ENCODE measurements at regions not wholly inside any gene's neighbourhood (a gene's known extent, or its start where the extent isn't known, plus 50 kb on each side); places are given as distances from the start of the nearest gene placed in this dataset.

- peak; percentile 56 for DNase-seq (ENCODE audit: extremely low read depth, low read depth)
- no peak for TF ChIP-seq CTCF (IDR thresholded peaks at IDR 0.05; ENCODE audit: low read depth, low read length)
Measured at GRCh38 chr20:50267041-50267865, 76.6 kb downstream of the CEBPB start.

- no peak for TF ChIP-seq CTCF (IDR thresholded peaks at IDR 0.05; ENCODE audit: low read depth, low read length)
- DNase-seq (ENCODE audit: extremely low read depth, low read depth) = no peak
Measured at GRCh38 chr20:50267866-50268219, 77.2 kb downstream of the CEBPB start.

- TF ChIP-seq CTCF (IDR thresholded peaks at IDR 0.05; ENCODE audit: low read depth, low read length) = no peak
Measured at GRCh38 chr20:50269091-50270033, 78.7 kb downstream of the CEBPB start.

GRCh38 chr20:50270034-50270395, 79.4 kb downstream of the CEBPB start:
- no peak for DNase-seq (ENCODE audit: extremely low read depth, low read depth)
- TF ChIP-seq CTCF (IDR thresholded peaks at IDR 0.05; ENCODE audit: low read depth, low read length) = no peak

More at GRCh38 chr20:50269091-50270033, 78.7 kb downstream of the CEBPB start:
- no peak for DNase-seq (ENCODE audit: extremely low read depth, low read depth)

GRCh38 chr20:50270569-50270968, 79.9 kb downstream of the CEBPB start:
- TF ChIP-seq CTCF (IDR thresholded peaks at IDR 0.05; ENCODE audit: low read depth, low read length) = no peak
- no peak for DNase-seq (ENCODE audit: extremely low read depth, low read depth)

- TF ChIP-seq CTCF (IDR thresholded peaks at IDR 0.05; ENCODE audit: low read depth, low read length) = no peak
- no peak for DNase-seq (ENCODE audit: extremely low read depth, low read depth)
Measured at GRCh38 chr20:50271176-50271575, 80.5 kb downstream of the CEBPB start.

GRCh38 chr20:50271612-50272011, 81.0 kb downstream of the CEBPB start:
- no peak for TF ChIP-seq CTCF (IDR thresholded peaks at IDR 0.05; ENCODE audit: low read depth, low read length)
- DNase-seq (ENCODE audit: extremely low read depth, low read depth) = no peak
